ENCODE measurements at regions not wholly inside any gene's neighbourhood (a gene's known extent, or its start where the extent isn't known, plus 50 kb on each side); places are given as distances from the start of the nearest gene placed in this dataset.

DNA sequence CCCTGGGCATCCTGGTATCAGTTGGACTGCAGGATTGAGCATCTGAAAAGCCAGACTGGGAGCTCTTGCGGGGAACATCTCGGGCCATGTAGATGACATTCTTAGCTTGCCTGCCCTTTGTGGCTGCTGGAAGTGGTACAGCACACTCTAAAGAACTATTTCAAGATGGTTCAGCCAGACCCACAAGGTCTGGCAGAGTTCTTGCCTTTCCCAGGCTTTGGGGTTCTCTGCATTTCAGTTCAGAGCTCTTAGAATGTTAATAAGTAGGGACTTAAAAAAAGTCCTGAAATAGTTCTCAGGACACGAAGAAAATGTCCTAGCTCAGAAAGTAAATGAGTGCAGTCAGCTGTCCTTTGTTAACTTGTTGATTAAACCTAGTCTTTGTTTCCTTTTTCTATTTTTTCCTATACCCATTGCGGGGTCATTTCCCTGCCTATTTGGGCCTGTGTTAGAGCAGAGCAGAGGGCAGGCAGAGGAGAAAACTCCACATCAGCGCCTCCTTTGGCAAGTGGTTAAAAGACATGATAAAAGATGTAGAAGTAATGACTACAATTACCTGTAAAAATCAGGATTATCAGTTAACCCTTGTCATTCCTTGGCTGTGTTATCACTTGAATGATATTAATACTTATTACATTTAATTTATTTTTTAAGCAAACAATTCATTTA is 291.5 kb downstream of the ZSWIM6 start:
- DNase-seq = no peak

DNA sequence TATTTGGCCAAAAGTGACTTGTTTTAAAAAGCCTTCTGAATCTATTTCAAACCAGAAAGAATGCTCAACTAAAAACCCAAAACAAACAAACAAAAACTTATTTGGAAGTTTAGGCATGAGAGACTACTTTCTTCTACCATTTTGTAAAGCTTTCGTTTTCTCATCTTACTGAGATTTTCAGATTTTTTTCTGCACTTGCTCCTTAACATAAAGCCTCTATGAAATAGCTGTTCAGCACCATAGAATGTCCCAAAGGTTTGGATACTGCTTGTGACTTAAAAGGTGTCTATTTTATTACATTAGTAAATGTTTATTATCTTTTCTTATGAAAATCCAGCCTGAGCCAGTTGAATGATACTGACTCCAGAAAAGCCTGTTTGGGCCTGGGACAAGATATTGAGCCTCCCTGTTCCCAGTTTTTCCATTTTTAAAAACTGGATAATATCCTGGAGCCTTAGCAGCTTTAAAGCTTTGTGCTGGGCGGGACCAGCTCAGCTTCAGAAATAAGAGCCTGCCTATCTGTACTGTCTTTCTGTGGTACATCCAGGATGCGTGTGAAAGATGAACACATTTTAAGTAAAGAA is 292.6 kb downstream of the ZSWIM6 start:
- no peak for DNase-seq

DNA sequence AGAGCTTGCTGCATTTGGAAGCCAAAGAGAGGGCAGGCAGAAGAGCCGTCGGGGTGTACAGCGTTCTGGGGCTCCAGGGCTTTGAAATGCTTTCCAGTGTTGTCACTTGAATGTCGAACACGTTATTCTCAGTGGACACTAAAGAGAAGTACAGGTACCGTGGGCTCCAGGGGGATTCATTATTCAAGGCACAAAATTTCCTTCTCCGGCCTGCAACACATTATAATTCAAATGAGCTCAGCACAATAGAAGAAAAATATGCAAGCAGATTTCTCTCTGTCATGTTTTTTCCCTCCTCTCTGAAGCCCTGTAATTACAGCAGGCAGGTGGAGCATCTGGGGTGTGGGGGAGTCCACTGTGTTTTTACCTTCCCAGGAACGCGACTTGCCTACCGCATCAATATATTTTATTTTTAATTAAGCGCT is 293.1 kb downstream of the ZSWIM6 start:
- DNase-seq = no peak

DNA sequence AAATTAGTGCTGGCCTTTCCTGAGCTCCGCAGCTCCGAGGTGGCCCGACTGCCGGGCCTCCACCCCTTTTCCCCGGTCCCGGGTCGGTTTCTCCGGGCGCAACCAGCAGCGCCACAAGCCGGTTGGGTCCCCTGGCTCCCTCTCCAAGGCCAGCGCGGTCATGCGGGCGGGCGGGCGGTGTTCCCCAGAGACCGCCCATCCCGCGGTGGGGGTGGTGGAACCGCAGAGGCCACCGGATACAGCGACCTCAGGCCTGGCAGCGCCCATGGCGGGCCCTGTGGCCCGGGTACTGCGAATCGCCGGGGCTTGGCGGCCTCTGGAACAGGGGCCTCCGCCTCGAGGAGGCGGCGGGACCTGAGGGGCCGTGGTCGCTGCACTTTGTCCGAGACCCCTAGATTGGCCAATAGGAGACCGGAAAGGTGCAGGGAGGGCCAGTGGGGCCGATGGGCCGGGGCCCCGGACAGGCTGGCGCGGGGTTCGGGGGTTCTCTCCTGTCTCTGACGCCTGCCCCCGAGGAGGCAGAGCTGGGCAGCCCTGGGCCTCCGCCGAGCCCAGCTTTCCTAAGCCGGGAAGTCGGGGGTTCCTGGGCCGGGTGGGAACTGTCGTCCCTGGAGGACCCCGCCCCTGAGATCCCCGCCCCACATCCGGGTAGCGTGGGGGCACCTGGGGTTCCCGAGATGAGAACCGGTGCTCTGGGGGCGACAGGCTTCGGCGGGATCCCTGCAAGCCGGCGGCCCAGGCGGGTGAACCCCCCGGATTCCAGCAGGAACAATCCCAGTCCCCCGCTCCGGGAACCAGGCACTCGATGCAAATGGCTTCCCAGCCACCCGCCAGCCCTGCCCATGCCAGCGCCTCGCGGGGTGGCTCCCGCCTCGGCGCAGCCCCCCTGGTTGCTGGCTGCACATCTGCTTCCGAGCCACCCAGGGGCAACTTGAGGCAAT is 293.9 kb downstream of the ZSWIM6 start:
- DNase-seq = no peak

DNA sequence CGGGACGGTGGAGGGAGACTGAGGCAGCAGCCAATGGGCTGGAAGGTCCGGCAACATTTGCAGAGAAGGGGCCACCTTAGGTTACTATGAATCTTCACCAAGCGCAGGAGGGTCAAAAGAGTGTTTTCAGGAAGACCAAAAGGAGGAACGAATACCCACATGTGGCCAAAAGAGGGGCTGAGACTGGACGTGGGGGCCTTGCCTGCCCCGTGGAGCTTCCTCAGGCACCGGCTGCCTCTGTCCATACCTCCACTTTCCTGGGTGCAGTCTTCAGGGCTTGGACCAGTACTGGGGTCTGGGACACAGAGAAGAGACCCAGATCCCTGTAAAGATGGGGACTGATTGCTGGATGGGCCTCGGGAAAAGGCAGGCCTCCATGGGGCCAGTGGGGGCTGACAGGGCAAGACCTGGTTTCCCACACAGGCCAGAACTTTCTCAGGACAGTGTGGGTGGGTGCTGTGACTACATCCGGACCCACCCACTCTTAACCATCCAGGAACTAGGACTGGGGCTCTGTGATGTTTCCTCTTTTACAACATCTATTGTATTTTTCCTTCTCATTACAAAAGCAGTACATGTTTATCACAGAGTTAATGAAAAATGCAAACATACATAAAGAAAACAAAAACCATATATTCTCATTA is 294.7 kb downstream of the ZSWIM6 start:
- no peak for DNase-seq

DNA sequence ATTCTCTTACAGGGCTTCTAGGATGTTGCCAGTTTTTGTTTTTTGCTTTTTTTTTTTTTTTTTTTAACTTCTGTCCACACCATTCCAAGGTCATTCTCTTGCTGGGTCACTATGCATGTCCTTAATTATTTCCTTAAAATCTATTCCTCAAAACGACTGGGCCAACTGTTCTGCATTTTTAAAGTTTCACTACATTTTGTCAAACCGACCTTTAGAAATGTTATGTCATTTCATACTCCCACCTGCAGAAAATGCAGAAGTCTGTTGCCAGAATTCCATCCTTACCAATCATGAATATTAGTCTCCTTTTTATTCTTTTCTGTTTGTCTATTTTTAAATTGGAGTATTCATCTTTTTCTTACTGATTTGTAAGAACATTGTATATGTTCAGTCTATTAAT is 295.5 kb downstream of the ZSWIM6 start:
- no peak for DNase-seq

DNA sequence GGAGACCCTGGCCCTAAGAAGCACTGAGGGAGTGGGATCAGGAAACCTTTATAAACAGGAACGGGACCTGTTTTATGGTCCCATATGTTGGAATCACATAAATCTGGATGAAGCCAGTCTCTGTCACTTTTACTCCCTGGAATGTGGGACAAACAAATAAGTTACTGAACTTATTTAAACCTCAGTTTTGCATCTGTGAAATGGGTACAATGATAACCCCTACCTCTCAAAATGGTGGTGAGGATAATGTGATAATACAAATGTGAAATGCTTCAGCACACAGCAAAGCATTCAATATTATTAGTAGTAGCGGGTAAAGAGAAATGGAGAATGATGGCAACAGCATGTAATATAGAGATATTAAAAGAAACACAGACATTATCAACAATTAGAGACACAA is 298.9 kb downstream of the ZSWIM6 start:
- DNase-seq = no peak

DNA sequence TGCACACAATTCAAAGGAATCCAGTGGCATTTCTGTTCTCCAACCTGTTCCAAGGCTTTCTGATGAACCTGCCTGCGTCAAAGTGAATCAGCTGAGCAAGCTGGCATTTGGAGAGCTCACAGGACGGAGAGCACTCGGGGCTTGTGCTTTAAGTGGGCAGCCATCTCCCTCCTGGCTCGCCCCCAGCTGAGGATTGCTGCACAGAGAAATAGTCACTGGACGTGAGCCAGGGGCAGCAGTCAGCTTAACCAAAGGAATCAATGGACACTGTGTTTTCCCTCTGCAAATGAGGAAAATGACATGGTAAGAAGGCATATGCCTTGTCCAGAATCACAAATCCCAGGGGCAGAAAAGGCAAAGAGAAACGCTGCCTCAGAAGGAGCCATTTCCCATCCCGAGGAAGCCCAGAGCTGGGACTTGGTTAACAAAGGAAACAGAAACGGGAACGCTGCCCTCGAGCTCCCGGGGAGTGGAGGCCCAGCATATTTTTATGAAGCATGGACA is 299.4 kb downstream of the ZSWIM6 start:
- DNase-seq = no peak

DNA sequence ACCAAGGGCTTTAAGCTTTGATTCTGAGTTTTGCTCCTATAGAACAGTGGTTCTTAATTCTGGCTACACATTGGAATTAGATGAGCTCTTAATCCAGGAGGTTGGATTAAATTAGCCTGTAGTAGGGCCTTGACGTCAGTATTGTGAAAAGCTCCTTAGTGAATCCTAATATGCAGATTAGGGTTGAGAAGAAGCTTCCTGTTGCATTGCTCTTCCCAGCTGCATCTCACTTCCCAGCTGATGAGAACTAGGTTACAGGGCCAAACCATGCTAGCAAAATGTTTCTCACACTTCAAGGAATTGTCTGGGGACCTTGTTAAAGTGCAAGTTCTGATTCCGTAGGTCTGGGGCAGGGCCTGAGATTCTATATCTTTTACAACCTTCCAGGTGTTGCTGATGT is 300.0 kb downstream of the ZSWIM6 start:
- no peak for DNase-seq

DNA sequence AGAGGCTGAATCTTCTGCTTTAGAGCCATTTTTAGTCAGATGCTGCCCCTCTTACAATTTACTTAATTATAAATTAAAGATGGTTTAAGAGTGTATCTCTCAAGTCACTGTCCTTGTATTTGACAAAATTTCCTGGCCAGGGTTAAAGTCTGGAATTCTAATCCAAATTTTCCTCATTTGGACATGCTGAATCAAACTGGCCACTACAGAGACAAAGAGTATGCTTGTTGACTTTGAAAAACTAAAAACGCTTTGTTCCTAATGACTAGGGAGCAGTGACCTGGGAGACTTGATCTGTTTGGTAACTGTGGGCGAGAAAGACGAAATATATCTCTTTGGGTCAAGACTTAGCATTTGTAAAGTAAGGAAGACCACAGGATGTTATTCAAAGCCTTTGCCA is 303.2 kb downstream of the ZSWIM6 start:
- no peak for DNase-seq

DNA sequence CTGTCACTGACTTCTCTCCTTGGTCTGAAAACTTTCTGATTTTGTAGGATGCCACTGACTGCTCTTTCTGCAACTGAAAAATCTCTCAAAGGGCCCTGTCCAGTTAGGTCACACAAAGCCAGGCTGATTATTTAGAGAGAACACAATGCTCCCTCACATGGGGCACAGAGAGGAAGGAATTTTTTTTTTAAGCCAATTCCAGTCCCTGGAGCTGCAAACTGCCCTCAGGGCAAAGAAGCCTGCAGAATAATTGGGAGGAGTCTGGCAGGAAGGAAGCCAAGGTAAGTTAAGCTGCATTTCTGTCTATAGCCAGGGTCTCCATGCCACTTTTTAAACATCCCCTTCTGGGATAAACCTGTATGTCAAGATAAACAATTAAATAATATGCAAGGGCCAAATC is 305.5 kb downstream of the ZSWIM6 start:
- no peak for DNase-seq

DNA sequence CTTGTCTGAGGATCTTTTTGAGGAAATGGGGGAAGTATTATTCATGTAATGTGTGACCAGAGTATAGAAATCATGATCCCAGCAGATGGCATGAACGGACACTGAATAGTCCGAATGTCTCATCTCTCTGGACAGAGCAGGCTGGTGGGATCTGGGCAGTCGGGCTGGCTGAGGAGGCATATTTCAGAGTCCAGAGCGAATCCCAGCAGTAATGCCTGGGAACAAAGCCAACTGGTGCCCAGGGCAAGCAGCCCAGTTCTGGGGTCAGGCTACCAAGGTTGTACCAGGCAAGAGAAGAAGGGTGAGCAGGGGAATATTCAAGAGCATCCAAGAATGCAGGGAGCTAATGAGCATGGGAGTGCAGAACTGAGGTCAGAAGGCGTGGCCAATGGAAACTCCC is 306.4 kb downstream of the ZSWIM6 start:
- DNase-seq = no peak

DNA sequence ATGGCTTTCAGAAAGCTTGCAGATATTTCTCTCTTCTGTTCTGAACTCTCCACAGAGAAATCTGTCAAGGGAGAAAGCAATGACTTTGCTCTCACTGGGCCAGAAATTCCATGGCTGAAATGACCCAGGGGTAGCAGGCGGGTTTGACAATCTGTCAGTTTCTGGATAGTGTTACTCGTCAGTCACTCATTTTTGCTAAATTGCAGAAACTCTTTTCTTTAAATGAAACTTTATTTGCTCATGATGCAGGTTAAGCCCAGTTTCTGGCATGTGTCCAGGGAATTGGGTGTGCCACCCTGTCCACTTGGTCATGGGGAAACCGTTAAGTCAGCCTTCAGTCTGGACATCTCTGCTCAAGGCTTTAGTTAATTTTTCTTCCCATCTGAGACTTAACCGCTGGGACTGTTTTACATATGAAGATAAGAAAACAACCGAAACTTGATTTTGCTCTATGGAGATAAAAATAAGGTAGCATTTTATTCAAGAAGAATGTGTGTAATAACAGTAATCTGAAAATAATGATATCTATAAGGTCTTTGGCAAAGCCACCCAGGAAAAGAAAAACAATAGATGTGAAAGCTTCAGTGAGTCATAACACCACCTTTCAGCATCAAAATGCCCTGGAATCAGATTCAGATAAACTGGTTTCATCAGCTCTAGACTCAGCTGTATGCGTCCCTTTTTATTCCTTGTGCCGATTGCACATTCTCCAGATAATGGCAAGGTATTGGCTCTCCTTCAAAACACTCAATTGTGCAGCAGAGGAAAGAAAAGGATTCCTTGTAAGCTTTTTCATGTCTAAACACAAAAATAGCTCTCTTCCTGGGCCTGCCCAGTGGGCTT is 308.3 kb downstream of the ZSWIM6 start:
- DNase-seq = no peak

DNA sequence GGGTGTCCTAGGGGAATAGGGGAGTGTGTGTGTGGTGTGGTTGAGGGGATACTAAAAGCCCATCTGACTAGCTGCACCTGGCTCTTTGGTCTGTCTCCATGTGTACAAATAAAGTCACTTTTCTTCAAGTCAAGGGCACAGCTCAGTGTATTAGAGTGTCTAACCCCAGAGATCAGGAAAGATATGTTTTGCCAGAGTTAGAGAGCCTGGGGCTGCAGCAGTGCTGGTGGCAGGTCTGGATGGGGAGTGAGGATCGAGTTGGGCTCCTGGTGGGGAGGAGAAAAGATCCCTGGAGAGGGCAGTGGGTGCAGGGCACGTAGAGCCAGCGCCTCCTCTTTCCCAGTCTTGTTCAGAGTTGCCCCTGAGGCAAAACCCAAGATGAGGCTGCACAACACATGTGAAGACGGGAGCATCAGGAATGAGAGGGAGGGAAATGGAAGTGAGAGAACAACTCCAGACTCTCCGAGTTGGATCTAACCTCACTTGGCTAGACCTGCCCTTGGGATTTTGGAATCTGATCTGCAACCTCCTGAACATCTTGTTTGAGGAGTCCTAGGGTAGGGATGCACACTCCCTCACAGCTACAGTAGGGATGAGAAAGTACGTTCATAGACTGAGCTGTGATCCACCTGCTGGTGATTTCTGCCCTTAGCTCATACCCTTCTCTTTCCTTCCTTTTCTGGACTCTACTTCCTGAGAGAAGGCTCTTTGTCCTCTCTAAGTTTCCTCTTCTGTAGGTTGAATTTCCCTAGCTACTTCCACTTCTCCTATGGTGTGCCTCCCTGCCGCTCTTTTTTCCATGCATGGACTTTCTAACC is 309.9 kb downstream of the ZSWIM6 start:
- no peak for DNase-seq

DNA sequence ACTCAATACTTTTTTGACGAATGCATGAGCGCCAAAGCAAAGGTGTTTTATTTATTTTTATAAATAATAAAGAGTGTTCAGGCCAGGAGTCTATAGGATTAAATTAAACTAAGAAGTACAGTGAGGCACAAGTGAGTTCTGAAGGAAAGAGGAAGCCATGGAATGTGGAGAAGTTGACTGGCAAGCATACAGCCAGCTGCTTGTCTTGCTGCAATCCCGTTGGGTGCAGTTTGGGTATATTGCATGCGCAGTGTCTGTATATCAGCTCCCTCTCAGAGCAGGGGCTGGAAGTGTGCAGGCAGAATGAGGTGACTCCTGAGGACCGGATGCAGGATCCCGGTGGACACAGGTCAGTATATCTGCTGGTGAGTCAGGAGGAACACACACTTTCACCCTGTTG is 315.6 kb downstream of the ZSWIM6 start:
- DNase-seq = no peak

DNA sequence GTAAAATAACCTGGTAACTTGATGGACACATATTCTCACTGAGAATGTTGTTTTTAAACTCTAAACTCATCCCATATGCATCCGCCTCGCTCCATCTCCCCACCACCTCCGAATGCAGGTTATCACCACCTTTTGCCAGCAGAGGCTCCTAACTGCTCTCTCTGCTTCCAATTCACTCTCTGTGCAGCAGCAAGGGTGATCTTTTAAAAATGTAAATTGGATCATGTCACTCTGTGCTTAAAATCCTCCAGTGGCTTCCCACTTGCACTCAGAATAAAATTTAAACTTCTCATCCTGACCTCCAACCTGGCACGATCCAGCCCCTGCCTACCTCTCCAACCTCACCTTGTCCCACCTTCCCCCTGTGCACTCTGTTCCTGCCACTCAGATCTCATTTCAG is 317.2 kb downstream of the ZSWIM6 start:
- DNase-seq = no peak

DNA sequence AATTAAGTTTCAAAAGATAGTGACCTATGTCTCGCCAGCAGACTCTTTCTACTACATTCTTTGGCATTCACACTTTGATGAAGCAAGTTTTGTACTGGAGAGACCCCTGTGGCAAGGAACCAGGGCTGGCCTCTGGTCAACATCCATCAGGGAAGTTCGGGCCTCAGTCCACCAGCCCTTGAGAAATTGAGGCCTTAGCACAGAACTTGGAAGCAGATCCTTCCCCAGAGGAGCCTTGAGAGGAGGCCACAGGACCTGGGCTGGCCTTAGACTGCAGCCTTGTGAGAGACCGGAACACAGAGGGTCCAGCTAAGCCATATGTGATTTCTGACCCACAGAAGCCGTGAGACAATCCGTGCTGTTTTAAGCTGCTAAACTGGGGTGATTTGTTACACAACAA is 317.9 kb downstream of the ZSWIM6 start:
- DNase-seq = no peak

DNA sequence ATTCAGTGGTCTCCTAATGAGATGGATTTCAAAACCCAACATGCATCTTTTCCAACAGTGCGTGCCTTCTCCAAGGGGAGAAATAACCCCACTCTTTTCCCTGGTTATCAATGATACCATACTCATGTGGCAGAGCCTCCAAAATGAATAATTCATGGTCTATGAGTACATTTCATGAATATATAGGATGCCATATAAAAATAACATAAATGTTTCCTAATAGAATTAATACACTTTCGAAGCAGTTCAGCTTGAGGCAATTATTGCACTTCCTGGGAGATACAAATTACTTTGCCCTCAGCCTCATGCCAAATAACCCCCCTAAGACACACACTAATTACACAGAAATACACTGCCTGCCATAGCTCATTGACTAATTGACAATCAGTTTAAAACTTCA is 318.6 kb downstream of the ZSWIM6 start:
- no peak for DNase-seq

DNA sequence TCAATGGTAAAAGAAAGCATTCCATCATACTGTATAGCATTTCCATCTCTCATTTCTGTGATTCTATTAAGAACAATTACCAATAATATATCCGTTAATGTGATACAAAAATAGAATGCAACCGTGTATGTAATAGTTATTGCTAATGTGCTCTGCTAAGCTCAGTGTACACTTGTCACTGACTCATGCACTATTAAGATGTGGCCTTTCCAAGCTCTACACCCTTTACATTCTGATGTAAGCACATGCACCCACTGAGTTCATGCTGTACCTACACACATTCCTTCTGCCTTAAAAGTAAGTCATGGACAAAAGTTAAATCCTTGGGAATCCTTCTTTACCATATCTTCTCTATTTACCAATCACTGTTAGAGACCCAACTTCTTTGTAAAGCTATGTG is 319.1 kb downstream of the ZSWIM6 start:
- no peak for DNase-seq

DNA sequence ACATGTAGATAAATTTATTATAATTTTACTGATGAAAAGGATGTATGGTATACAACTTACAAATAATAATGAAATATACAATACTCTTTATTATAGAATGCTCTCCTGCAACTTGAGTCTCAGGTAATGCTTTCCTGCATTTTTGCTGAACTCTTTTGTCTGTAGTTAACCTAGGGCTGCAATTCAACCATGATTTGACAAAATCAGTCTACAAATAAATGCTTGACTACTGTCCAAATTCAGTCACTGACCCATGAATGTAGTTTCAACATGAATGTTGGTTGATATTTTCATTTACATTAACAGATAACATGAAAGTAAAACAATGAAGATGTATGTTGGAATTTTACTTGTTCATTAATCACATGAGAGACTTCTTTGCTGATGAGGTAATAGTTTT is 320.9 kb downstream of the ZSWIM6 start:
- DNase-seq = no peak

DNA sequence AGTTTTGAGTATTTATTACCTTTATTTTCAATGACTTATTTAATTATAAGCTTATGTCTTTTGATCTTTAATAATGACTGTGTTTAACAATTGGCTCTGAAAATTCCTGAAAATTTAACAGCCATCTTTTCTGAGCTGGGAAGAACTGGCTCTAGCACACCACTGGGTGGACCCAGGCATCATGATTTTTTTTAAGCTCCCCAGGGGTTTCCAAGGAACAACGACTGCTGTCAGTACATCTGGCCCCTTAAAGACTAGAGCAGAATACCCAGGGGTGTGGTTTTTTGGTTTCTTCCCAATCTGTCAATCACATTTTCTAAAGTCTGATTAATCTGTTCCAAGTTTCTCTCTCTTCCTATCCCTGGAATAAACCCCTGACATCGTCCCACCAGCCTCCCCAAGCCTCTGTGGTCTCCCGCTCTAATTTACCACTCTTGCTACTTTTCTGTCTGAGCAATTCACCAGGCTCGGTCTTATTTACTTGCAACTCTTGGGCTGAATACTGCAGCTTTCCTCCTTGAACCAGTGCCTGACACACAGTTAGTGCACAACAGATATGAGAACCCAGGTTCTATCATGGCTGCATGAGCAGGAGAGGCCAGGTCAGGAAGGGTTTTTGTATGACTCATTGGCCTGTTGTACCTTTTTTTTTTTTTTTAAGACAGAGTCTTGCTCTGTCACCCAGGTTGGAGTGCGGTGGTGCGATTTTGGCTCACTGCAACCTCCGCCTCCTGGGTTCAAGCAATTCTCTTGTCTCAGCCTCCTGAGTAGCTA is 321.9 kb downstream of the ZSWIM6 start:
- DNase-seq = no peak
